ENCODE measurements at regions not wholly inside any gene's neighbourhood (a gene's known extent, or its start where the extent isn't known, plus 50 kb on each side); places are given as distances from the start of the nearest gene placed in this dataset.
"Not testable (repeated sequence)": the region's sequence is repeated elsewhere in the genome, so short reads cannot be mapped to it uniquely, and the experiment has no call there.

- not testable (repeated sequence) for DNase-seq (ENCODE audit: low read depth)
Measured at GRCh38 chr17:20633268-20634059, 53.9 kb downstream of the CDRT15L2 start.

GRCh38 chr17:20640147-20640546 is 60.6 kb downstream of the CDRT15L2 start:
- not testable (repeated sequence) for H3K4me3 ChIP-seq (ENCODE audit: low read depth, low read length); H3K36me3 ChIP-seq (ENCODE audit: control insufficient read depth, insufficient read depth, low read length); H3K27me3 ChIP-seq (ENCODE audit: control insufficient read depth, insufficient read depth, low read length); FAIRE-seq; DNase-seq (ENCODE audit: low read depth)

More at GRCh38 chr17:20633268-20634059, 53.9 kb downstream of the CDRT15L2 start:
- H3K36me3 ChIP-seq (ENCODE audit: control insufficient read depth, insufficient read depth, low read length); FAIRE-seq; H3K4me3 ChIP-seq (ENCODE audit: low read depth, low read length); H3K27me3 ChIP-seq (ENCODE audit: control insufficient read depth, insufficient read depth, low read length): not testable (repeated sequence)

- not testable (repeated sequence) for H3K4me3 ChIP-seq (ENCODE audit: low read depth, low read length); FAIRE-seq; H3K36me3 ChIP-seq (ENCODE audit: control insufficient read depth, insufficient read depth, low read length); H3K27me3 ChIP-seq (ENCODE audit: control insufficient read depth, insufficient read depth, low read length)
- peak; percentile 17 for DNase-seq (ENCODE audit: low read depth)
- TF ChIP-seq, protein P1, sequence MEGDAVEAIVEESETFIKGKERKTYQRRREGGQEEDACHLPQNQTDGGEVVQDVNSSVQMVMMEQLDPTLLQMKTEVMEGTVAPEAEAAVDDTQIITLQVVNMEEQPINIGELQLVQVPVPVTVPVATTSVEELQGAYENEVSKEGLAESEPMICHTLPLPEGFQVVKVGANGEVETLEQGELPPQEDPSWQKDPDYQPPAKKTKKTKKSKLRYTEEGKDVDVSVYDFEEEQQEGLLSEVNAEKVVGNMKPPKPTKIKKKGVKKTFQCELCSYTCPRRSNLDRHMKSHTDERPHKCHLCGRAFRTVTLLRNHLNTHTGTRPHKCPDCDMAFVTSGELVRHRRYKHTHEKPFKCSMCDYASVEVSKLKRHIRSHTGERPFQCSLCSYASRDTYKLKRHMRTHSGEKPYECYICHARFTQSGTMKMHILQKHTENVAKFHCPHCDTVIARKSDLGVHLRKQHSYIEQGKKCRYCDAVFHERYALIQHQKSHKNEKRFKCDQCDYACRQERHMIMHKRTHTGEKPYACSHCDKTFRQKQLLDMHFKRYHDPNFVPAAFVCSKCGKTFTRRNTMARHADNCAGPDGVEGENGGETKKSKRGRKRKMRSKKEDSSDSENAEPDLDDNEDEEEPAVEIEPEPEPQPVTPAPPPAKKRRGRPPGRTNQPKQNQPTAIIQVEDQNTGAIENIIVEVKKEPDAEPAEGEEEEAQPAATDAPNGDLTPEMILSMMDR (IDR thresholded peaks at IDR 0.05; ENCODE audit: insufficient read depth, low read length, severe bottlenecking): peak; percentile 50
Measured at GRCh38 chr17:20646661-20647272, 67.2 kb downstream of the CDRT15L2 start.

DNA sequence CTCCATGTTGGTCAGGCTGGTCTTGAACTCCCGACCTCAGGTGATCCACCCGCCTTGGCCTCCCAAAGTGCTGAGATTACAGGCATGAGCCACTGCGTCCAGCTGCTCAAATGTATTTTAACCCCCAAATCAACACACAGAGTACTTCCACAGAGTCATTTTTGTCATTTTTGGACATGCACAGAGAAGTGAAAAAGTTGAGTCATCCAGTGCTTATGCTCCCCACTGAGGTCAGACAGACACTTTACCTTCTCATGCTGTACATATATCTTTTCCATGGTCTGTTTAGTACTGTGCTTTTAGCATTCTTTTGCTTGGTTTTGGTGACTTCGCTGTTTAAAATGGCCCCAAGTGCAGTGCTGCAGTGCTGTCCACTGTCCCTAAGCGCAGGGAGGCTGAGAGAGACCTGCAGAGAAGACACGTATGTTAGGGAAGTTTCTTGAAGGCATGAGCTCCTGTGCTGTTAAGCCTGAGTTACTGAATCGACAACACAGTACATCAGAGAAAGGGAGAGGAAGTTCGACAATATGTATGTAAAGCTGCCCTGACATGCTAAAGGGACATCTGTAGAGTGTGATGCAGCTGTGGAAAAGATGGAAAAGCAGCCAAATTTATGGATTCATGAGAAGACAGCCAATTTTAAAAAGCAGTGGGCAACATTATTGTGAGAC is 69.7 kb downstream of the CDRT15L2 start:
- peak; percentile 58 for FAIRE-seq
- H3K36me3 ChIP-seq (ENCODE audit: control insufficient read depth, insufficient read depth, low read length); H3K27me3 ChIP-seq (ENCODE audit: control insufficient read depth, insufficient read depth, low read length); DNase-seq (ENCODE audit: low read depth); H3K4me3 ChIP-seq (ENCODE audit: low read depth, low read length): not testable (repeated sequence)

- not testable (repeated sequence) for H3K36me3 ChIP-seq (ENCODE audit: control insufficient read depth, insufficient read depth, low read length); FAIRE-seq; DNase-seq (ENCODE audit: low read depth); H3K4me3 ChIP-seq (ENCODE audit: low read depth, low read length); H3K27me3 ChIP-seq (ENCODE audit: control insufficient read depth, insufficient read depth, low read length)
Measured at GRCh38 chr17:20651022-20651421, 71.5 kb downstream of the CDRT15L2 start.

DNA sequence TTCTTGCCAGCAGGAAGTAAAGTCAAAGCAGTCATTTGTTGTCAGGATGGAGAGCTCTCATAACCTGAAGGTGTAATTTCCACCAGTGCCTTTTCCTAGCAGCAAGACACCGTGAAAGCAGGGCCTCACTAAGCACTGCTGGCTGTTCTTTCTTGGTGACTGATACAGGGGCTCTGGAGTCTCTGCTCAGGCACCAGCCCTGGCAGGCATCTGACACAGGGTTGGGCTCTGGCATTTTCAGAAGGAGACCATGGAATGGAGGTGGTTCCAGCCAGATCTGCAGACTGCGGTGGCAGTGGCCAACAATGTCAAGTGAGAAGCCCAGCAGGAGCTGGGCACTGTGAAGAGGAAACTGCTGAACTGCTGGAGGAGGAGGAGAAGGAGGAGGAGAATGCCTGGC is 72.2 kb downstream of the CDRT15L2 start:
- not testable (repeated sequence) for H3K27me3 ChIP-seq (ENCODE audit: control insufficient read depth, insufficient read depth, low read length); H3K4me3 ChIP-seq (ENCODE audit: low read depth, low read length); DNase-seq (ENCODE audit: low read depth); H3K36me3 ChIP-seq (ENCODE audit: control insufficient read depth, insufficient read depth, low read length); FAIRE-seq

- H3K27me3 ChIP-seq (ENCODE audit: control insufficient read depth, insufficient read depth, low read length); DNase-seq (ENCODE audit: low read depth); H3K4me3 ChIP-seq (ENCODE audit: low read depth, low read length); H3K36me3 ChIP-seq (ENCODE audit: control insufficient read depth, insufficient read depth, low read length): not testable (repeated sequence)
- peak; percentile 32 for FAIRE-seq
Measured at GRCh38 chr17:20653391-20653790, 73.9 kb downstream of the CDRT15L2 start.

DNA sequence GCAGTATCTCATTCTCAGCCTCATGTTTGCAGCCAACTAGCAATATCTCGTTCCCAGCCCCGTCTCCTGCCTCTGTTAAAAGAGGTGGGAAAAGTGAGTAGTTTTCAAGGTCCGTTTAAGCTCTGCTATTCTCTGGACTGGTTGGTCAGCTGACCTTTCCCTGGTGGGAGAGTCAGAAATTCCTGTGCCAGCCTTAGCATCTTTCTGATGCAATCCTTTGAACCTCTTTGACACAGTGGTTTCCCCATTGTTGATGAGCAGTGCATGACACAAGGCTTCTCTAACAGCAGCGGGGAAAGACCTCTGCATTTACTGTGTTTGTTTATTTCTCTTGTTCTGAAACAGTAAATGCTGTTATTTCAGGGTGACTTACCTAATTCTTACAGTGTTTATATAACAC is 74.6 kb downstream of the CDRT15L2 start:
- not testable (repeated sequence) for DNase-seq (ENCODE audit: low read depth); FAIRE-seq; H3K27me3 ChIP-seq (ENCODE audit: control insufficient read depth, insufficient read depth, low read length); H3K4me3 ChIP-seq (ENCODE audit: low read depth, low read length); H3K36me3 ChIP-seq (ENCODE audit: control insufficient read depth, insufficient read depth, low read length)

- not testable (repeated sequence) for FAIRE-seq; H3K4me3 ChIP-seq (ENCODE audit: low read depth, low read length); DNase-seq (ENCODE audit: low read depth); H3K27me3 ChIP-seq (ENCODE audit: control insufficient read depth, insufficient read depth, low read length); H3K36me3 ChIP-seq (ENCODE audit: control insufficient read depth, insufficient read depth, low read length)
Measured at GRCh38 chr17:20654575-20654974, 75.1 kb downstream of the CDRT15L2 start.

- DNase-seq (ENCODE audit: low read depth): peak; percentile 22
- H3K27me3 ChIP-seq (ENCODE audit: control insufficient read depth, insufficient read depth, low read length); FAIRE-seq; H3K4me3 ChIP-seq (ENCODE audit: low read depth, low read length); H3K36me3 ChIP-seq (ENCODE audit: control insufficient read depth, insufficient read depth, low read length): not testable (repeated sequence)
Measured at GRCh38 chr17:20665103-20665955, 85.8 kb downstream of the CDRT15L2 start.

DNA sequence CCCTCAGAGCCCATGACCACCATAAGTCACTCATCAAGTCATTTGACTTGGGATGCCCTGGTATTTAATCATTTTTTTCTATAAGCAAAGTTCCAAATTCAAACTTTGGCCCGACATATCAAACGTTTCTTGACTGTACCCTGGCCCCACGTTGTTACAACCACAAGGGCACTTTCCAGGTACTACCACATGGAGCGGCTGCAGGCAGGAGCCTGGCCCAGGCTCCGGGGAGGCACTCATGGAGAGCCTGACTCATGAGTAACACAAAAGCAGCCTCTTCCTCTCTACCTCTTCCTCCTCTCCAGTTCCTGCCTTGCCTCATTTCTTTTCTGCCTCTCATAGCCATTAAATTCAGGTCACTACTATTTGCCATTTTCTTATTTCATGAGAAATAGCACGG is 87.2 kb downstream of the CDRT15L2 start:
- peak; percentile 21 for DNase-seq (ENCODE audit: low read depth)
- FAIRE-seq: peak; percentile 90
- not testable (repeated sequence) for H3K36me3 ChIP-seq (ENCODE audit: control insufficient read depth, insufficient read depth, low read length); H3K27me3 ChIP-seq (ENCODE audit: control insufficient read depth, insufficient read depth, low read length); H3K4me3 ChIP-seq (ENCODE audit: low read depth, low read length)

- not testable (repeated sequence) for H3K27me3 ChIP-seq (ENCODE audit: control insufficient read depth, insufficient read depth, low read length); FAIRE-seq; H3K36me3 ChIP-seq (ENCODE audit: control insufficient read depth, insufficient read depth, low read length); H3K4me3 ChIP-seq (ENCODE audit: low read depth, low read length)
- peak; percentile 21 for DNase-seq (ENCODE audit: low read depth)
Measured at GRCh38 chr17:20667712-20668111, 88.2 kb downstream of the CDRT15L2 start.

DNA sequence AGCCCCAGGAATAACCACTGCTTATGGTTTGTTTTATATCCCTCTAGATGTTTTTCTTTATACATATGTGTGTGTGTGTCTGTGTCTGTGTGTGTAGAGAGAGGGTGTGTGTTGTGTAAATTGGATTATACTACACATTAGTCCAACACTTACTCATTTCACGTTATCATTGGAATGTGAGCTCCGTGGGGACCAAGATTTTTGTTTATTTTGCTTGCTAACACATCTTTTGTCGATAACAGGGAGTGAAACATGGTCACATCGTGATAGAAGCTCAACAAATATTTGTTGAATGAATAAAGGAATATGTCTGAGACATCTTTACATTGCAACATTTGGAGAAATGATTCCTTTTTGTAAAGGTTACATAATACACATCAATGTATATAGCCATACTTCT is 88.8 kb downstream of the CDRT15L2 start:
- peak; percentile 46 for DNase-seq (ENCODE audit: low read depth)
- H3K36me3 ChIP-seq (ENCODE audit: control insufficient read depth, insufficient read depth, low read length); H3K27me3 ChIP-seq (ENCODE audit: control insufficient read depth, insufficient read depth, low read length); FAIRE-seq; H3K4me3 ChIP-seq (ENCODE audit: low read depth, low read length): not testable (repeated sequence)

Data from bronchial epithelial cell (primary cell).